Astrocyte (in vitro differentiated cells and primary cell): ENCODE measurements at regions not wholly inside any gene's neighbourhood (a gene's known extent, or its start where the extent isn't known, plus 50 kb on each side); places are given as distances from the start of the nearest gene placed in this dataset.

Experiments used
- CTCF ChIP-seq: IDR thresholded peaks from 2 replicates; pipeline ENCODE4 v1.5.1; 2011; ENCODE audit warnings: low read depth, mild to moderate bottlenecking, inconsistent platforms, low read length, moderate library complexity; ENCODE audit not compliant: insufficient read depth
- EZH2 ChIP-seq: IDR thresholded peaks from 2 replicates; pipeline ENCODE4 v1.6.1; 2012; ENCODE audit warnings: mild to moderate bottlenecking, low read length, inconsistent platforms; ENCODE audit not compliant: insufficient read depth

GRCh38 chr1:104406728-104407127 lies 657.0 kb downstream of the AMY1C start:
- TF ChIP-seq CTCF (no peak), EZH2 (no peak)
